ENCODE measurements at regions not wholly inside any gene's neighbourhood (a gene's known extent, or its start where the extent isn't known, plus 50 kb on each side); places are given as distances from the start of the nearest gene placed in this dataset.

- no peak overlapping the region for H3K4me3 ChIP-seq (replicated peaks in 1 of 3; ENCODE audit: insufficient read depth in 1 of 3, low read depth in 1 of 3, low read length in 3 of 3)
- POLR2A ChIA-PET: no interaction called here
- intact Hi-C loops (cut with micrococcal nuclease): no loop called here
- H2AFZ ChIP-seq (ENCODE audit: low read depth, low read length): no peak overlapping the region
- H3K9ac ChIP-seq (replicated peaks; ENCODE audit: extremely low read depth, insufficient read depth, low read length): no peak overlapping the region
- H3K27ac ChIP-seq (ENCODE audit: insufficient read depth, low read depth, low read length): no peak overlapping the region
- CTCF ChIA-PET: no interaction called here
- H3K36me3 ChIP-seq (ENCODE audit: control insufficient read depth in 2 of 2, extremely low read depth in 1 of 2, insufficient read depth in 2 of 2, low read length in 2 of 2): no peaks in the 10 kb centered on the region
- dilution Hi-C loops (cut with MboI; ENCODE audit: extremely low pct_ligation_motif_present, low sequenced_read_pairs): no loop called here
- H3K4me1 ChIP-seq (ENCODE audit: control insufficient read depth, extremely low read depth, insufficient read depth, low read length): no peaks in the 10 kb centered on the region
- TF ChIP-seq POLR2A (IDR thresholded peaks at IDR 0.05; ENCODE audit: low read depth, low read length) (no peak), MAX (IDR thresholded peaks at IDR 0.05; ENCODE audit: insufficient read depth, insufficient read length) (no peak), GATA2 (IDR thresholded peaks at IDR 0.05; ENCODE audit: insufficient read depth, insufficient read length, low read depth, low read length) (no peak), POLR2AphosphoS5 (IDR thresholded peaks at IDR 0.05; ENCODE audit: insufficient read depth, low read depth, low read length) (no peak), JUN (IDR thresholded peaks at IDR 0.05; ENCODE audit: borderline replicate concordance, insufficient read depth, insufficient read length, low read depth) (no peak), MYC (IDR thresholded peaks at IDR 0.05; ENCODE audit: low read depth, low read length) (no peak), FOS (IDR thresholded peaks at IDR 0.05; ENCODE audit: borderline replicate concordance, insufficient read depth, low read length) (no peak)
- no peak overlapping the region for H3K4me2 ChIP-seq (ENCODE audit: insufficient read depth, low read length)
- H3K27me3 ChIP-seq (ENCODE audit: control insufficient read depth in 2 of 2, insufficient read depth in 2 of 2, low read length in 2 of 2): no peaks in the 10 kb centered on the region
- no TSS peak for BruUV-seq (replicated peaks)
- no peaks in the 10 kb centered on the region for H4K20me1 ChIP-seq (replicated peaks; ENCODE audit: control insufficient read depth, extremely low read depth, insufficient read depth, low read length)
- H3K79me2 ChIP-seq (ENCODE audit: control insufficient read depth, insufficient read depth, low read length): no peaks in the 10 kb centered on the region
- H3K9me1 ChIP-seq (replicated peaks; ENCODE audit: control insufficient read depth, extremely low read depth, insufficient read depth, low read length): no peaks in the 10 kb centered on the region
- FAIRE-seq: no peak
- peaks cover 3% of the 10 kb centered on the region for H3K9me3 ChIP-seq (replicated peaks; ENCODE audit: control insufficient read depth, insufficient read depth, low read length)
- DNase-seq (ENCODE audit: low read depth, low spot score): no peak
Observed at GRCh38 chr5:29588236-29588635, 1605.2 kb upstream of the CDH6 start.

GRCh38 chr5:29587832-29588231 is 1605.7 kb upstream of the CDH6 start:
- intact Hi-C loops (cut with micrococcal nuclease) (no loop called here), dilution Hi-C loops (cut with MboI; ENCODE audit: extremely low pct_ligation_motif_present, low sequenced_read_pairs) (no loop called here)
- no TSS peak for BruUV-seq (replicated peaks)
- DNase-seq (ENCODE audit: low read depth, low spot score) (no peak), FAIRE-seq (no peak)
- H4K20me1 ChIP-seq (replicated peaks; ENCODE audit: control insufficient read depth, extremely low read depth, insufficient read depth, low read length): no peaks in the 10 kb centered on the region
- POLR2A ChIA-PET: no interaction called here
- no peak overlapping the region for H3K4me2 ChIP-seq (ENCODE audit: insufficient read depth, low read length)
- H3K9me3 ChIP-seq (replicated peaks; ENCODE audit: control insufficient read depth, insufficient read depth, low read length): peaks cover 3% of the 10 kb centered on the region
- H3K36me3 ChIP-seq (ENCODE audit: control insufficient read depth in 2 of 2, extremely low read depth in 1 of 2, insufficient read depth in 2 of 2, low read length in 2 of 2): no peaks in the 10 kb centered on the region
- no peak overlapping the region for H3K27ac ChIP-seq (ENCODE audit: insufficient read depth, low read depth, low read length)
- H3K4me3 ChIP-seq (replicated peaks in 1 of 3; ENCODE audit: insufficient read depth in 1 of 3, low read depth in 1 of 3, low read length in 3 of 3): no peak overlapping the region
- no peak overlapping the region for H3K9ac ChIP-seq (replicated peaks; ENCODE audit: extremely low read depth, insufficient read depth, low read length)
- CTCF ChIA-PET: no interaction called here
- H3K4me1 ChIP-seq (ENCODE audit: control insufficient read depth, extremely low read depth, insufficient read depth, low read length): no peaks in the 10 kb centered on the region
- H3K27me3 ChIP-seq (ENCODE audit: control insufficient read depth in 2 of 2, insufficient read depth in 2 of 2, low read length in 2 of 2): no peaks in the 10 kb centered on the region
- no peaks in the 10 kb centered on the region for H3K79me2 ChIP-seq (ENCODE audit: control insufficient read depth, insufficient read depth, low read length)
- TF ChIP-seq MYC (IDR thresholded peaks at IDR 0.05; ENCODE audit: low read depth, low read length) (no peak), POLR2A (IDR thresholded peaks at IDR 0.05; ENCODE audit: low read depth, low read length) (no peak), EZH2 (IDR thresholded peaks at IDR 0.05; ENCODE audit: borderline replicate concordance, low read depth, low read length, severe bottlenecking) (no peak), GATA2 (IDR thresholded peaks at IDR 0.05; ENCODE audit: insufficient read depth, insufficient read length, low read depth, low read length) (no peak), POLR2AphosphoS5 (IDR thresholded peaks at IDR 0.05; ENCODE audit: insufficient read depth, low read depth, low read length) (no peak), CTCF (IDR thresholded peaks at IDR 0.05; ENCODE audit: extremely low read depth in 1 of 2, insufficient read depth in 1 of 2, low read depth in 1 of 2, low read length in 2 of 2) (no peak), FOS (IDR thresholded peaks at IDR 0.05; ENCODE audit: borderline replicate concordance, insufficient read depth, low read length) (no peak), MAX (IDR thresholded peaks at IDR 0.05; ENCODE audit: insufficient read depth, insufficient read length) (no peak), JUN (IDR thresholded peaks at IDR 0.05; ENCODE audit: borderline replicate concordance, insufficient read depth, insufficient read length, low read depth) (no peak)
- no peak overlapping the region for H2AFZ ChIP-seq (ENCODE audit: low read depth, low read length)
- H3K9me1 ChIP-seq (replicated peaks; ENCODE audit: control insufficient read depth, extremely low read depth, insufficient read depth, low read length): no peaks in the 10 kb centered on the region

All from endothelial cell of umbilical vein (primary cell).